Dedifferentiated amniotic fluid mesenchymal stem cell (primary cell): ENCODE measurements at regions not wholly inside any gene's neighbourhood (a gene's known extent, or its start where the extent isn't known, plus 50 kb on each side); places are given as distances from the start of the nearest gene placed in this dataset.
"Not testable (repeated sequence)": the region's sequence is repeated elsewhere in the genome, so short reads cannot be mapped to it uniquely, and the experiment has no call there.

ENCODE experiments used
- DNase-seq: peaks from one replicate; pipeline ENCODE4 v3.0.0-alpha.2; 2016; ENCODE audit errors: extremely low spot score

DNA sequence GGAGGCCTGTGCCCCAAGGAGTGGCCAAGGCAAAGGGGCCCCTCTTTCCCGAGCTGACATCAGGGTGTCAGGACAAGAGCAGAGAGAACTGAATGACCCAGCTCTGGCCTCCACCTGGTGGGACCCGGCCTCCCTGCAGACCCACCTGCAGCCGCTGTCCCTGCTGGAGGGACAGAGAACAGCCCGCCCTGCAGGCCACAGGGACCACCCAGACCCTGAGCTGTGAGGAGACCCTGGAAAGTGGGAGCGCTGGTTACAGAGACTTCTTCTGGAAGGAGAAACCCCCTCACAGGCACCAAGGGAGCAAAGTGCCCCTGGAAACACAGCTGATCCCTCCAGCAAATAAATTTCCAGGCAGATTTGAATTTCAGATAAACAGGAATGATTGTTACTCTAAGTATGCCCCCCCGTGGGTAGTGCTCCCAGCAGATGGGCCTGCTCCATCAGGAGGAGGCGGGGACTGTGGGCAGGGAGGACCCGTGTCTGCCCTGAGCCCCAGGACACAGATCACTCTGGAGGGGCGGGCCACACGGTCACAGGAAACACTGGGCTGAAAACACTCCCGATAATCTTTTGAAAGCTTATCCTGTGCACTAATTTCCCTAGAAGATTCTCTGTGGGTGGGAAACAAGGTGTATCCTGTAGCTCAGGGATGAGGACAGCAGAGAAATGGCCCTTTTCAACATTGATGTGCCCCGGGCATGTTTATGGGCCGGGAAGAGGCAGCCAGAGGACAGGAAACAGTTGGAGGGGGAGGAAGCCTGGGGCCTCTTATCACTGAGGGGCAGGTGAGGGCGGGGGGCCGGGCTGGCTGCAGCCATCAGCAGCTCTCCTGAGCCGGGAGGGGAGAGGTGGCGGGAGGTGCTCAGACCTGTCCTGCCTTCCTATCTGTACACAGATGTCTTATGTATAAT lies 276.0 kb downstream of the ADGRD1 start:
- no peak for DNase-seq

DNA sequence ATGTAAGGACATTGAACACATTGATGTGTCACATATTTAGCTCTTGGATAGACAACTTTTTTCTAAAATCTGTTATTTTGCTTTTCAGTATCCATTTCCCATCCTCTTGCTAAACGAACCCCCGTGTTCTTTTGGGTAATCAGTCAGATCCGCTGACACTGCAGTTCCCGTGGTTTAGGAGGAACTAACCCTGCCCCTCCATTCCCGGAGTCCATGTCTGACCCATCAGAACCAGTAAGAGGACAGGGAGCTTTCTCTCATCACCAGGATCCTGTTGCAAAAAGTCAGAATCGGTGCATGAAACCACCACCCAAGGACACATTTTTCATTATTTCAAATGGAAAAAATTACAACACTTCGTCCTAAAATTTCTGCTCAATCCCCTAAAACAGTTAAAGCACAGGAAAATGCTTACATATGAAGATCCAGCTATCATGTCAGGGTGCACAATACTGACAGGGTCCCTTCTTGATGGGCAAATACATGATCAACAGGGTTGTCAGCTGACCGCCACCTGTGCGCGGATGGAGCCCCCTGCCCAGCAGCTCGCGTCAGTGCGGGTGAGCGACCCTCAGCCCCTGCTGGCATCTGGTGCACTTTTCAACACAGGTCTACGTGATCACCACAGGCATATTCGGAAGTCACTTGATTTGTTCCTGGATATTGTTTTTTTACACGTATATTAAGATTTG lies 276.8 kb downstream of the ADGRD1 start:
- DNase-seq: no peak

GRCh38 chr12:131231032-131231980 lies 277.6 kb downstream of the ADGRD1 start:
- DNase-seq: no peak

DNA sequence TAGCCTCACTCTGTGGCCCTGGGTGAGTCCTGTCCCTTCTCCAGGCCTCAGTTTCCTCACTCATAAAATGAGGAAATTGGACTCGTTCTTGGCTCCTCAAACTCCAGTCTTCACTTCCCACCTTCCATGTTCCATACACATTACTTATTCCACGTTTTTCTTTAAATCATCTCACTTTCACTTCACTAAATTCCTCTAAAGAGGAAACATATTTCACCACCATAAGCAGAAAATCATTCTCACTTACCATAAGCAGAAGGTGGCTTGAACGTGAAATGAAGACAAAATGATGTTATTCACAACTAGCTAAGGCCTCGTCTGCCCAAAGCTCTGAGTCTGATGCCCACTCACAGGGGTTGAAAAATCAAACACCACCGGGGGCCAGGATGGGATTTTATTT lies 278.3 kb downstream of the ADGRD1 start:
- no peak for DNase-seq

GRCh38 chr12:131232872-131233271 lies 279.2 kb downstream of the ADGRD1 start:
- not testable (repeated sequence) for DNase-seq

- DNase-seq: not testable (repeated sequence)
These were observed 280.4 kb downstream of the ADGRD1 start for GRCh38 chr12:131233850-131234789.

GRCh38 chr12:131234841-131235271 lies 281.1 kb downstream of the ADGRD1 start:
- not testable (repeated sequence) for DNase-seq

DNA sequence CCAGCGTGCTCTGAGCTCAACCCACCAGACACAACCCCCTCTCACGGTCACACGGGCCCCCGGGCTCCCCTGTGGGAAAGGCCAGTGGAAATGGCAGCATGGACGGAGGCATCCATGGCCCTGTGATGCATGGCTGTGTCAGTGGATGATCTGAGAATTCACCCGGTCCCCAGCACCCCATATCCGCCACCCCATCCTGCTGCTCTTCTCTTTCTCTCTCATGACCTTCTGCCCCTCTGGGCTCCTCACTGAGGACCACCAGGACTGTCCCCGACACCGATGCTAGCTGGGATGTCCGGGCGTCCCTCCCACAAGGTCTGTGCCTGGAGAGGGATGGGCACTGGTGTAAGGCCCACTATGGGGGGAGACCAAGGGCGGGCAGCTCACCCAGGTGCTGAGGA lies 282.2 kb downstream of the ADGRD1 start:
- no peak for DNase-seq

GRCh38 chr12:131239384-131240094 lies 285.8 kb downstream of the ADGRD1 start:
- no peak for DNase-seq

DNA sequence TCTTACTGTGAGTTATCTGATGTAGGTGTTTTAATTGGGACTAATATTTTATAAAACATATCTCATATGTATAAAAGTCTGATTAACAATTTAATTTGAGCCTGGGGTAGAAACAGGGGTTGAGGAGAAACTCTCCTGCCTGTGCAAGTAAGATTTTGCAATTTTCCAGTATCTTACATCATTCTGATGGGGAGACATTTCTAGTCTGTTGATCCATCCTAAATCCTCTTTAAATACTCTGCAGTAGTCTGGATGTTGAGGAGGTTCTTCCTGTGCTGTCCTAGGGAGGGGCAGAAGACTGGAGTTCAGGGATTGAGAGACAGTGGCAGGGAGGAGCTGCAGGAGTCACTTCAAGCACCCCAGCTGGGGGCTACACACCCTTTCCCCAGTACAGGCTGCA lies 287.8 kb downstream of the ADGRD1 start:
- DNase-seq: no peak

DNA sequence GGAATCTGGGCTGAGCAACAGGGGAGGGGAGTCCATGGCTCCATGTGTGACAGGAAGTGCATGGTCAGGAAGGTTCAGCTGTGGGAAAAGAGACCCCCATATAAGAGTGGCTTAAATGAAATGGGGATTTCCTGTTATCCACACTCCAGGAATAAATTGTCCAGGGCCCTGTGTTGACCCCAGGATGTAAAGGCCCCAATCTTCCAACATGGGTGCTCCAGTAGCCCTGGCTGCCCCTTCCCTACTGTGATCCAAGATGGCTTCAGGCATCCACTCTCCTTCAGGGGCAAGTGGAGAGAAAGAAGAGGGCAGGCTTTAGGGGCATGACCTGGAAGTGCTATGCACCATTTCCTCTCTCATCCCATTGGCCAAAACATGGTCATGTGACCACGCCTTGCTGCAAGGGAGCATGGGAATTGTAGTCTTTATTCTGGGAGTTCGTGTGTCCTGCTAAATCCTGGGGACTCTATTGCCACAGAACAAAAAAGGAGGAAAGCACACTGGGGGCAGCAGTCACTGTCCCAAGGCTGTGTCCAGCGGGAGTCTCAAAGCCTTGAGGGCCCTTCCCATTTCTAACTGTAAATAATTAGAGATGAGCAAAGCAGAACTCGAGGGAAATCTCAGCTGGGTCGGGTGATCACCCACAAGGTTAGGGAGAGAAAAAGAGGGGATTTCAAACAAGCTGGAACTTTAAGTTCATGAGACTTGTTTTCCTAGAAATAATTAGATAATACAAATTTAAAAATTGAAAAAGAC lies 289.2 kb downstream of the ADGRD1 start:
- no peak for DNase-seq

DNA sequence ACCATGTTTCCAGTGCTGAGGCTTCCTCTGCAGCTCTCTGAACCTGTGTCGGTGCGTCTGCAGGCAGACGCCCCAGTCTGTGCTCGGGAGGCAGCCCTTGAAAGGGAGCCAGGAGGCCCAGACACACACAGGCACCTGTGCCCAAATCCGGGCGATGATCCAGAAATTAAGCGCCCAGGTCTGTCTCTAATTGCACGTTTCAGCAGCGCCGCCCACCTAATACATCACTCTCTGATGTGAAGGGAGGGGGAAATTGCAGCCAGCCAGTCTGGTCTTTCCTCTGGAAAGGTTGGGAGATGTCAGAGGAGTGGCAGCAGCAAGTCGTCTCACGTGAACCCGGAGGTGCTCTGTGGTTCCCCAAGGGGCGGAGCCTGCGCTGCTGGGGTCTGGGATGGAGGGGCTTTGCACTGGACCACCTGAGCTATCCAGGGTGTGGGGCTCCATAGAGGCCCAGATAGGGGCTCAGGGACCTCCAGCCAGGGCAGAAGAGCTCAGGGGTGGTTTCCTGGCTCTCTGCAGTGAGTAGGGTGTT lies 290.5 kb downstream of the ADGRD1 start:
- DNase-seq: not testable (repeated sequence)

GRCh38 chr12:131245161-131245560 lies 291.5 kb downstream of the ADGRD1 start:
- DNase-seq: not testable (repeated sequence)

DNA sequence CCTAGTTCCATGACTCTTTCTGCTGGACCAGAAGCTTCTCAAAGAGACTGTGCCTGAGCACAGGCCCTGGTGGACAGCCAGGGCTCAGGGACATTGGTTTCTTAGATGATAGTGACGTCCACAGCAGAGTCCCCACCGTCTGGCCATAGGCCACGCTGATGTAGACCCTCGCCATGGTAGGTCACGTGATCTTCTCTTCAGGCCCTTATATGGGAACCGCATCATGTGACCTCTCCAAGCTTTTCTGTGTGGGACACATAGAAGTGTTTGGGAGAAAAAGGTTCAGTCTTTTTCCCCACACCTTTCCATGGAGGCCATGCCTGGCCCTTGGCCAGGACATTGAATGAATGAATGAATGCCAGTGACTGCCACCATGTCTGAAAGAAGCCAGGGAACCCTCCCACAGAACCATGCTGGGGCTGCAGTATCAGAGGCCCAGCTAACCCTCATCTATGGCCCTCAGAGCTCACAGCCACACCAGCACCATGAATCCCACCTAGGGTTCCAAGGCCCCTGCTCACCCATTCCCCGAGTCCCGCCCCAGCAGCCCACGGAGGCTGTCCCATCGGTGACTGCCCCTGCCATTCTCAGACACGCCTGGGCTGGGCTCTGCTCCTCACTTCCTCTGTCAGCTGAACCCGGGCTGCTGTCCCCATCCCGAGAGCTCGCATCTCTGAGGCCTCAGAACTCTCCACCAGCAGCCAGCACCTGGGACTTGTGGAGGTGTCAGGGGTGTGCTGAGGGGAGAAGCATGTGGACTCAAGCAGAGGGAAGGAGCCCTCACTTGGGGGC lies 292.1 kb downstream of the ADGRD1 start:
- DNase-seq: no peak

GRCh38 chr12:131247026-131247725 lies 293.5 kb downstream of the ADGRD1 start:
- DNase-seq: not testable (repeated sequence)

DNA sequence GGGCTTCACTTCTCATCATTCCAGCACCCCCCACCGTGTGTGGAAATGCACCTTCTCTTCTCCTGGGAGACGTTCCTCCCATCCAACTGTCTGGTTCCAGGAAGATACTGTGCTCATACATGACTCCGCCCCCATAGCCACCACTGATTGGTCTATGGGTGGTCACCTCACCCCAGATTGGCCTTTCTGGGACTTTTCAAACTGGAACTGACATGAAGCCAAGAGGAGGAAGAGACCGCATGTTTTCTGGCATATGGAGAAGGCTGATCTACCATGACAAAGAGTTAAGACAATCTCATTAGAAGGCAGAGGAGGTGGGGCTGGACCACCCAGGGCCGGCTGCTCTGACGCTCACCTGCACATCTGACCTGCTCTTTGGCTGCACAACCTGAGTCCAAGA lies 294.2 kb downstream of the ADGRD1 start:
- DNase-seq: not testable (repeated sequence)

DNA sequence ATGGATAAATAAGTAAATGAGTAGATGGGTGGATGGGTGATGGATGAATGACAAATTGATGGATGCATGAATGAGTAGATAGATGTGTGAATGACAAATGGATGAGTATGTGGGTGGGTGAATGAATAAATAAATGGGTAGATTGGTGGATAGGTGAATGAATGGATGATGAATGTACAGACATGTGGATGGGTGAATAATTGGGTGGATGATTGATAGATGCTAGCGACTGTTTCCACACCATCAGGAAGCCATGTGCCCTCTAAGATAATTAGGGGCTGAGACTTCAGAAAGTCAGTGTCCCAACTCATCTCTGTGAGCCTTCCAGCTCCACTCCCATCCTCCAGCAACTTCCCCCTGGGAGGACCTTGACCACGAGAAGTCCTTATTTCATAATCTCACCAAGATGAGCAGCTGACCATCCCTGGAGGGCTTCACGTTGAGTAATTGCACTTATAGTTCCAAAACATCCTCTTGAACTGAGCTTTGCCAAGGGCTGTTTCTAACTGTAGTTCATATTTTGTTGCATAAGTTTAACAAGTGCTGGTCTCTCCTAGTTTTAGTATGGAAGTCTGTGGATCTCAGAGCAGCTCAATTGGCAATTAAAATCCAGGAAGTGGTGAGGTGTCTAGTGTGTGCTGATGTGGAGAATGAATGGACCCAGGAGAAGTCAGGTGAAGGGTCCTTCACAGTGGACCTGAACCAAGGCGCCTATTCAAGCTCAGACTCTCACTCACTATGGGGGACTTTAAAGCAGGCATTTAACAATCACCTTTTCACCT lies 295.7 kb downstream of the ADGRD1 start:
- no peak for DNase-seq
